SJSA1 (cell line): ENCODE measurements at regions not wholly inside any gene's neighbourhood (a gene's known extent, or its start where the extent isn't known, plus 50 kb on each side); places are given as distances from the start of the nearest gene placed in this dataset.
"Not testable (repeated sequence)": the region's sequence is repeated elsewhere in the genome, so short reads cannot be mapped to it uniquely, and the experiment has no call there.

Experiments used
- DNase-seq, 2 experiments: peaks; one replicate each; pipeline ENCODE4 v3.0.0-alpha.2; 2015 to 2020; ENCODE audit warnings: low spot score in 2 of 2, low read depth in 1 of 2
- H3K27ac ChIP-seq: fragments of 250-450 bp; sonication (Bioruptor Pico); 2 replicates; pipeline ENCODE4 v1.5.1; 2020; ENCODE audit warnings: mild to moderate bottlenecking, moderate library complexity
- H3K27me3 ChIP-seq: fragments of 250-450 bp; sonication (Bioruptor Pico); replicated peaks from 2 replicates; pipeline ENCODE4 v1.5.1; 2020; ENCODE audit warnings: mild to moderate bottlenecking, moderate library complexity
- H3K36me3 ChIP-seq: fragments of 250-450 bp; sonication (Bioruptor Pico); 2 replicates; pipeline ENCODE4 v1.5.1; 2020; ENCODE audit warnings: mild to moderate bottlenecking
- H3K4me1 ChIP-seq: fragments of 250-450 bp; sonication (Bioruptor Pico); replicated peaks from 2 replicates; pipeline ENCODE4 v1.6.1; 2021; ENCODE audit warnings: mild to moderate bottlenecking
- H3K4me3 ChIP-seq: fragments of 250-450 bp; sonication (Bioruptor Pico); 2 replicates; pipeline ENCODE4 v1.5.1; 2020; ENCODE audit warnings: mild to moderate bottlenecking
- H3K9me3 ChIP-seq: fragments of 250-450 bp; sonication (Bioruptor Pico); replicated peaks from 2 replicates; pipeline ENCODE4 v1.5.1; 2020; ENCODE audit warnings: mild to moderate bottlenecking

DNA sequence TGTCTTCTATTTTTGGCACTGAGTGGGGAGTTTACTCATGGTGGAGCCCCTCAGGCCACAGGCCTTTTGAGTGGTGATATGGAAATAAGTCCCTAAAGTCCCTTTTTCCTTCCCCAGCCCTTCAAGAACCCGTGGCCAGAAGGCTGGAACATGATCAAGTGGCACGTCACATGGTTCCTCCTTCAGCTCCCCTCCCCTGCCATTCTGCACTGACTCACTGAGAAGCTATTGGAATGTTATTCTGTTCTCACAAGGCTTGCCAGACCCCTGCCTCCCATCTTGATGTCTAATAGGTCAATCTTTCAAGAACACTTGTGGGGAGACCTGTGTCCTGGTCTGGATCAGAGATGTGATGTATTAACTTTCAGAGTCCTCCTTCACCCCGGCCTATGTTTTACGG lies 279.8 kb downstream of the SEC23IP start:
- Histone ChIP-seq H3K36me3 (no peaks in the 10 kb centered on the region), H3K27ac (no peak overlapping the region), H3K4me3 (no peak overlapping the region), H3K4me1 (no peaks in the 10 kb centered on the region), H3K27me3 (peaks cover 7% of the 10 kb centered on the region; the same call in 1 of the 2 replicates), H3K9me3 (no peaks in the 10 kb centered on the region)
- no peak for DNase-seq

DNA sequence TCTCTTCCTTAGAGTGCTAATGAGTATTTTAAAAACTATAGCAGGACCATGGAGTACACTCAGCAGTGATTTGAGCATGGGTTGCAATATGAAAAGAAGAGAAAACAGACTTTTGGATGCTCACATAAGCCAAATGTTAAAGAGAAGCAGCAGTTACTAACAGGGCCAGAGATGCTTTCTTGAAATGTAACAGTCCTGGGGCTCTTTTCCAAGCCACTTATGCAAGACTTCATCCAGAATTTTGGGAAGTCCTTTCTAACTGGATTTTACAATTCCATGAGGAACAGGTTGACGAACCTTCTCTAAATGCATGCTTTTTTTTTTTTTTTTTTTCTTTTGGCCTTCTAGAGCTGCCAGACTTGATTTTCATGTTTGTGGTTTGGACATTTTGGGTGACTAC lies 282.0 kb downstream of the SEC23IP start:
- H3K4me1 ChIP-seq: no peaks in the 10 kb centered on the region
- H3K9me3 ChIP-seq: no peaks in the 10 kb centered on the region
- DNase-seq: no peak
- H3K27ac ChIP-seq: no peak overlapping the region
- H3K36me3 ChIP-seq: no peaks in the 10 kb centered on the region
- peaks cover 7% of the 10 kb centered on the region; the same call in 1 of the 2 replicates for H3K27me3 ChIP-seq
- no peak overlapping the region for H3K4me3 ChIP-seq

DNA sequence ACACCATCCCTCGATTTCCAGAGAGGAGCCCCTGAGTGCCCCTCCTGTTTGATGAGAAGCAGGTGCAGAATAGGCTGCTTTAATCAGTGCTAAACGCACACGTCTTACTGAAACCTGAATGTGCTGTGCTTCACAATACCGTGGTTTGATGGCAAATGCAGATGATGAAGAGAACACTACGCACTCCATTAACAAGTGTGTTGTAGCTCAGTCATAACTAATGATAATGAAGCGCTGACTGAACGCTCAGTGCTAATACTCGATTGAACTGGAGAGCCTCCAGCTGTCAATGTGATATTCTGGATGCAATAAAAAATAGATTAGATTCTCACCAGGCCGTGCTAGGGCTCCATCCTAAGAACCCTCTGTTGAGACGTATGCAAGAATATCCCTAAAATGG lies 279.7 kb upstream of the PLPP4 start:
- DNase-seq: no peak
- Histone ChIP-seq H3K9me3 (no peaks in the 10 kb centered on the region), H3K4me3 (no peak overlapping the region), H3K27me3 (peaks cover 7% of the 10 kb centered on the region; the same call in 1 of the 2 replicates), H3K36me3 (no peaks in the 10 kb centered on the region), H3K4me1 (no peaks in the 10 kb centered on the region), H3K27ac (no peak overlapping the region)

DNA sequence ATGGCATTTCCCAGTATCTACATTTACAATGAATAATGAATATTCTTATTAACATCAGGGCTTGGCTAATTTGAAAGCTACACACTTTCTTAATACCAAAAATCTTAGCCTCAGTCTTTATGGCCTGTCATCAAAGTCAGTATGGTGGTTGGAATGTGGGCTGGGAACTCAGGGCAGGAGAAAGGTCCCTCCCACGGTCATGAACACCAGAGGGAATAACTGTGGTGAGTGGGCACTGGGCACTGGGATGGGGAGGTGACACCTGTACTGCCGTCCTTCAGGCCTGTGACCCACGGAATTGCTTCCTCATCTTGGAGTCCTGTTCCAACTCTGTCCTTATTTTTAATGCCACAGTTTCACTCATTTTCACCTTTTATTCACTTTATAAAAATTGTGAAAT lies 276.9 kb upstream of the PLPP4 start:
- no peak overlapping the region for H3K4me3 ChIP-seq
- no peaks in the 10 kb centered on the region for H3K36me3 ChIP-seq
- H3K9me3 ChIP-seq: no peaks in the 10 kb centered on the region
- H3K27ac ChIP-seq: no peak overlapping the region
- peaks cover 7% of the 10 kb centered on the region; the same call in 1 of the 2 replicates for H3K27me3 ChIP-seq
- no peak for DNase-seq
- H3K4me1 ChIP-seq: no peaks in the 10 kb centered on the region

DNA sequence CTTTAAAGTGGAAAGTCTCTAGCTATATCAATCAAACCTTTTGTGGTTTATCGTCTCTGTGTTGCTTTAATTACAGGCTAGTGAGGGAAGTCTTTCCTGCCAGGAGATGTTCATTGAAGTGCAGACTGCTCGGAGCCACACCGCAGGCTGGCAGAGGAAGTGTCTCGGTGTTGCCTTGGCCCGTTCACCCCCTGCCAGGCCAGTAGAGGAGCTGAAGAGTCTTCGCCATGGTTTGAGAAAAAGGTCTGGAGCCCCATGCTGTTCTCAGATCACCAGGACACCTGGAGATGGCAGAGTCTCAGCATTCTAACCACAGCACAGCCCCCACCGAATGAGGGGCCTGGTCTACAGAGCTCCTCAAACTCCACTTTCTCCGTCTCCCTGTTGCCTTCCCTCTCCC lies 275.9 kb upstream of the PLPP4 start:
- no peaks in the 10 kb centered on the region for H3K36me3 ChIP-seq
- no peak overlapping the region for H3K4me3 ChIP-seq
- H3K27me3 ChIP-seq: peaks cover 5% of the 10 kb centered on the region; the same call in 1 of the 2 replicates
- no peak overlapping the region for H3K27ac ChIP-seq
- no peak for DNase-seq
- no peaks in the 10 kb centered on the region for H3K4me1 ChIP-seq
- H3K9me3 ChIP-seq: no peaks in the 10 kb centered on the region

DNA sequence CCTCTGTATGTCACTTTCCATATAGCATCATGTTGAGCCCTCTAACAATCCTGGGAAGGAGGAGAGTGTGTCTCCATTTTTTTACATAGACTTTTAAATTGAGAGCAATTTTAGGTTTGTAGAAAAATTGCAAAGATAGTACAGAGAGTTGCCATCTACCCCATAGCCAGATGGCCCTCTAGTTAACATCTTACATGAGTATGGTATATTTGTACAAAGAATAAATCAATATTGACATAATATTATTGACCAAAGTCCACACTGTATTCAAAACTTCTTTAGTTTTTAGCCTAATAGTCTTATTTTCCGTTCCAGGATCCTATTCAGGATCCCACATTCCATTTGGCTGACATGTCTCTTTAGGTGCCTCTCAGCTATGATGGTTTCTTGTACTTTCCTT lies 274.6 kb upstream of the PLPP4 start:
- H3K27me3 ChIP-seq: no peaks in the 10 kb centered on the region; the same call in 1 of the 2 replicates
- H3K9me3 ChIP-seq: no peaks in the 10 kb centered on the region
- H3K36me3 ChIP-seq: no peaks in the 10 kb centered on the region
- no peaks in the 10 kb centered on the region for H3K4me1 ChIP-seq
- no peak overlapping the region for H3K27ac ChIP-seq
- H3K4me3 ChIP-seq: no peak overlapping the region
- DNase-seq: no peak

DNA sequence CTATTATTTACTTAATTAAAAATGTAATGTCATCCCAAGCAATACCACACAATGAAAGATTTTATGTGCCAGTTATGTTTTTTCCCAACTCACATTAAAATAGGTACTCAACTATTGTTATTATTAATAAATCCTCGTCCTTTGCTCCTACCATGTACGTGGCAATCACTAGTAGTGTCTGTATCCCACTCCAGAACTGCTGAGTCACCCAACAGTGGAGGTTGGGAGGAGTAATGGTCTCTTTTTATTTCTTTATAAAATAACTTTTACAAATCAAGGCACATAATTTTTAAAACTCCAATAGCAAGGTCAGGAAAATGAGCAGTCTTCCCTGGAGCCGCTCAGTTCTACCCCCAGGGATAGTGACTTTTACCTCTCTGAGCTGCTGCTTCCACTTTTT lies 273.5 kb upstream of the PLPP4 start:
- no peak overlapping the region for H3K4me3 ChIP-seq
- no peaks in the 10 kb centered on the region for H3K9me3 ChIP-seq
- no peak for DNase-seq
- H3K27ac ChIP-seq: no peak overlapping the region
- H3K27me3 ChIP-seq: no peaks in the 10 kb centered on the region; the same call in 1 of the 2 replicates
- H3K4me1 ChIP-seq: no peaks in the 10 kb centered on the region
- no peaks in the 10 kb centered on the region for H3K36me3 ChIP-seq

DNA sequence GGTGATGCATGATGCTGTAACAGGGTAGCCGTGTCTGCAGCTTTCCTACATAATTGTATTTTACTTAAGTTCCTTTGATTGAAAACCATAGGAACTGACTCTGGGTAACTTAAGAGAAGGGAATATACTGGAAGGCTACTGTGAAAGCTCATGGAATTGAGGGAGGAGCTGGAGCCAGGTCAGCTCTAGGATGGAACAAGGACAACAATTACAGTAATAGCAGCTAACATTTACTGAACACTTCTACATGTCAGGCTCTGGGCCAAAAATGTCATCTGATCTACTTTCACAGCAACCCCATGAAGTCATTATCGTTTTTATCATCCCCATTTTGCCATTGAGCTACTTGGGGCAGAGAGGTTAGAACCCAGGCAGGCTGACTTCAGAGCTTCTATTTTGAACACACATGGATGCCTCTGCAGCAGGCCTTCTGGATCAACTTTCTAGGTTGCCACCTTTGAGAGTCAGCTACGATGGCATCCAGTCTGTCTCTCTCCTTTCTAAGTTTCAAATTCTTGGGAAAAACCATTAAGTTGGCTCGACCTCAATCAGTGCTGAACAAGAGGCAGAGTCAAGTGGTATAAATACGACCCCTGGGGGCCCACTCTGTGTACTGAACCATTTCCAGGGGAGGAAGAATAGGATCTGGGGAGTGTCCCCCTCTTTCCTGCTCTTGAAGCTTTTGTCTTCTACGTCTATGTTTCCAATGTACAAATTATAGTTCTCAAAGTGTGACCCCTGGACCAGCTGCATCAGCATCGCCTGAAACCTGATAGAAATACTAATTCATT lies 272.3 kb upstream of the PLPP4 start:
- no peak for DNase-seq
- H3K27me3 ChIP-seq: no peaks in the 10 kb centered on the region; the same call in 1 of the 2 replicates
- no peak overlapping the region for H3K27ac ChIP-seq
- no peak overlapping the region for H3K4me3 ChIP-seq
- no peaks in the 10 kb centered on the region for H3K4me1 ChIP-seq
- H3K9me3 ChIP-seq: no peaks in the 10 kb centered on the region
- no peaks in the 10 kb centered on the region for H3K36me3 ChIP-seq

DNA sequence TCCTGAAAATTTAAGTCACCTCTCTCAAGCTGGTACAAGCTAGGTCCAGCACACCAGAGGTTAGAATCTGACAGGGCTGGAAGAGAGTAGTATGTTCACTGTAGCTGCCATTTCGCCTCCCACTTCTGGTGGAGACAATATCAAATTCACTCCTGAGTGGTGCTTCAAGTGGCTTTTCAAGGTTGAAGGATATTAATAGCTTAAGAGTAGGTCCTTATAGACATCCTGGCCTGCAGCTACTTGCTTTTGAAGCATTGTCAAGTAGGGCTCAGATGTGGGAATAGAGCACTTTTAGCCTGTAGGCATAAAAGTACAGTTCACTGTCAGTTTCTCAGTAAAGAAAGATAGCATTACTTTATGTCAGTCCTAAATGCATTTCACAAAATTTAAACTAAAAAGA lies 270.5 kb upstream of the PLPP4 start:
- Histone ChIP-seq H3K36me3 (no peaks in the 10 kb centered on the region), H3K4me3 (no peak overlapping the region), H3K9me3 (no peaks in the 10 kb centered on the region), H3K4me1 (no peaks in the 10 kb centered on the region), H3K27ac (no peak overlapping the region), H3K27me3 (no peaks in the 10 kb centered on the region; the same call in 1 of the 2 replicates)
- DNase-seq: no peak

DNA sequence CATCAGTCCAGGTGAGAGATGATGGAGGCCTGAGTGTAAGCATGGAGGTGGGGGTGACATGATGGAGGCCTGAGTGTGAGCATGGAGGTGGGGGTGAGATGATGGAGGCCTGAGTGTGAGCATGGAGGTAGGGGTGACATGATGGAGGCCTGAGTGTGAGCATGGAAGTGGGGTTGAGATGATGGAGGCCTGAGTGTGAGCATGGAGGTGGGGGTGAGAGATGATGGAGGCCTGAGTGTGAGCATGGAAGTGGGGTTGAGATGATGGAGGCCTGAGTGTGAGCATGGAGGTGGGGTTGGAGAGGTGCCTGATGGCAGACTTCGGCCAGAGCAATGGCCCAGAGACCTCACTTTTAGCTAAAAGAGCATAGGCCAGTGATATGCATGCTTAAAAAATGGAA lies 269.9 kb upstream of the PLPP4 start:
- not testable (repeated sequence) for H3K4me1 ChIP-seq, H3K36me3 ChIP-seq, H3K27me3 ChIP-seq, H3K4me3 ChIP-seq, DNase-seq, H3K9me3 ChIP-seq, H3K27ac ChIP-seq

DNA sequence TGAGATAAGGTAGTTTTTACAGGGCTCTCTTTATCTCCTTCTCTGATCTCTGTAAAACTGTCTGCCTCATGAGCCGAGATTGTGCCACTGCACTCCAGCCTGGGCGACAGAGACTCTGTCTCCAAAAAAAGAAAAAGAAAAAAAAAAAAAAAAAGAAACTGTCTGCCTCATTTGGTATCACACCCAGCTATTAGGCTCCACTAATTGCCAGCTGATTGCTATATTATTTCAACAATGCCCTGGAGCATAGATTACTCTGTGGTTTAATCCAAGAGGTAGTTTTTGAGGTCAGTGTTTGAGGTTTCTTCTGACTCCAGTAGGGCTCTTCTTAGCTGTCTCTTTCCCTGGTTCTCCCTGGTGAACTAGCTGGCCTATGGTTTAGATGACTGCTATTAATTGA lies 268.1 kb upstream of the PLPP4 start:
- Histone ChIP-seq H3K27me3 (no peaks in the 10 kb centered on the region; the same call in 1 of the 2 replicates), H3K4me3 (no peak overlapping the region), H3K9me3 (no peaks in the 10 kb centered on the region), H3K36me3 (no peaks in the 10 kb centered on the region), H3K27ac (no peak overlapping the region), H3K4me1 (no peaks in the 10 kb centered on the region)
- DNase-seq: no peak

DNA sequence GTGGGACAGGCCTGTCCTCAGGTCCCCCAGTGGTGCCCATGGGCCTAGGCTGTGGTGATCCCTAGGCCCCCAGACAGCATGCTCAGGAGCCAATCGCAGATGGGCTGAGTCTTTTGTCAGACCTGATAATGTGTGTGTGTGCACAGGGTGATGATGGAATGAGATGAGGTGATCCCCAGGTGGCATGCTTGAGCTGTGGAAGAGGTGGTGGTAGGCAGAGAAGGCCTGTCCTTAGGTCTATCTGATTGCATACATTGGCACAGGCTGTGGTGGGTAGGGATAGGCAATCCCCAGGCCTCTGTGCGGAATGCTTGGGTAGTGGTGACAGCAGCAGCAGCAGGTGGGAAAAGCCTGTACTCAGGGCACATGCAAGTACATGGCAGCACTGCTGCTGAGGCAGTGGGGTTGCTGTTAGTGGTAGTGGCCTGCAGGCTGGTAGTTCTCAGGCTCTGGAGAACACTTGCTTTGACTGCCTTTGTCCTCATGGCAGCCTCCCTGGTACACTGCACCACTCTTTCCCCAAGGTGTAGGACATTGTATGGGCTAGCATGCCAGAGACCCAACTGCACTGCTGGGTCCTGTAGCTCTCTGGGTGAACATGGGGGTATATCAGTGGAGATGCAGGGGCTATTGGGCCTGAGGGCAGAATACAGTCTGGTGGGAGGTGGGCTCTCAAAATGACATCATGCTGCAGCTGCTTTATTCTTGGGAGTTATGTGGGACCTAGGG lies 260.9 kb upstream of the PLPP4 start:
- Histone ChIP-seq H3K27ac (no peak overlapping the region), H3K27me3 (no peaks in the 10 kb centered on the region; the same call in 1 of the 2 replicates), H3K4me1 (no peaks in the 10 kb centered on the region), H3K4me3 (no peak overlapping the region), H3K9me3 (no peaks in the 10 kb centered on the region), H3K36me3 (no peaks in the 10 kb centered on the region)
- DNase-seq: no peak

DNA sequence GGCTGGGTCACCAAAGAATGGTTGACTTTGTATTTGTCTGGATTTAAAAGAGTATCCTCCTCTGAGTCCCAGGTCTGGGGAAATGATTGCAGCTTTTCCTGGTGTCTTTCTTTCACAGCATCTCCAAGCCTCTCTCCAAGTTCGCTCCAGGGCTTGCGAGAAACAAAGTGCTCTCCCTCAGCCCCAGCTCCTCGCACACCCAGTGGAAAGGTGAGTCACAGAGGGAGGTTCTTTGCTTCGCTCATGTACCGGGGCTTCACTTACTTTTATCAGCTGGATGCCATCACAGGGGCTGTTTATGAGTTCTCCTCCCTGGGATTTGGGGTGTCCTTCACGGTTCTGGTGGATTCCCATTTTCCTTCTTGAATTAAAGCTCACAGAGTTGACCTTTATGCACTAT lies 252.2 kb upstream of the PLPP4 start:
- H3K36me3 ChIP-seq: no peaks in the 10 kb centered on the region
- no peaks in the 10 kb centered on the region for H3K4me1 ChIP-seq
- H3K27me3 ChIP-seq: 0 out of 2 replicates have a peak, but pooled peaks cover 5% of the 10 kb centered on the region
- H3K4me3 ChIP-seq: no peak overlapping the region
- no peak for DNase-seq
- H3K27ac ChIP-seq: no peak overlapping the region
- no peaks in the 10 kb centered on the region for H3K9me3 ChIP-seq

DNA sequence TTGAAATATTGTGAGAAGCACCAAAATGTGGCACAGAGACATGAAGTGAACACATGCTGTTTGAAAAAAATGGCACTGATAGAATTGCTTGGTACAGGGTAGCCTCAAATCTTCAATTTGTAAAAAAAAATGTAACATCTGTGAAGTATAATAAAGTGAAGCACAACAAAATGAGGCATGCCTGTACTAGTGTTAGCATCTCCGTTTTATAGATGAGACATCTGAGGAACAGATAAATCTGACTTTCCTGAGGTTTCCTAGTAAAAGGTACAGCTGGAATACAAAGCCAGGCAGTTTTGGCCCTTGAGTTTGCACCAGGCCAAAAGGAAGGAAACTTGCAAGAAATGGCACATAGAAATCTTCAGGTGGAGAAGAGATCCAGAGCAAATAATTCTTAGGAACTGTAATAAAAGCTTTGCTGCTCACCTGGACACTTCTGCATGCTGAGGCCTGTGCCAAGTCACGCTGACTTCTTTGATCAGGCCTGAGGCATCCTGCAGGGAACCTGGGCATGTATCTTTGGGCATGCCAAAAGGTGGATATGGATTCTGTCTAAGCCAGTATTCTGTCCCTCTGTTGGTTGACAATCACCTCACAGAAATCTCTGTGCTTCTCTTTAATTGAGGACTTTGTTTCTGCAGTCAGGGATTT lies 251.5 kb upstream of the PLPP4 start:
- H3K9me3 ChIP-seq: no peaks in the 10 kb centered on the region

More for the DNA sequence above, 251.5 kb upstream of the PLPP4 start:
- H3K27me3 ChIP-seq: 0 out of 2 replicates have a peak, but pooled peaks cover 5% of the 10 kb centered on the region
- no peaks in the 10 kb centered on the region for H3K36me3 ChIP-seq
- H3K27ac ChIP-seq: no peak overlapping the region
- no peaks in the 10 kb centered on the region for H3K4me1 ChIP-seq
- H3K4me3 ChIP-seq: no peak overlapping the region
- DNase-seq: no peak
